ENCODE measurements at regions not wholly inside any gene's neighbourhood (a gene's known extent, or its start where the extent isn't known, plus 50 kb on each side); places are given as distances from the start of the nearest gene placed in this dataset.
"Not testable (repeated sequence)": the region's sequence is repeated elsewhere in the genome, so short reads cannot be mapped to it uniquely, and the experiment has no call there.

- TF ChIP-seq POLR2AphosphoS5 (IDR thresholded peaks at IDR 0.05) (no peak), CTCF (IDR thresholded peaks at IDR 0.05) (no peak), POLR2A (IDR thresholded peaks at IDR 0.05) (no peak)
- H3K4me1 ChIP-seq = no peaks in the 10 kb centered on the region
- intact Hi-C loops (cut with DNase I; ENCODE audit: low total_unique reads) = no loop called here
- no peaks in the 10 kb centered on the region for H3K36me3 ChIP-seq
- no peak overlapping the region for H3K4me3 ChIP-seq
- no peak for DNase-seq (ENCODE audit: low spot score in 2 of 2)
- H3K9me3 ChIP-seq = no peaks in the 10 kb centered on the region
- no peaks in the 10 kb centered on the region for H3K27me3 ChIP-seq
- no peak overlapping the region for H3K27ac ChIP-seq
Measured at GRCh38 chr2:125644257-125644656, 1011.7 kb upstream of the GYPC start.

- intact Hi-C loops (cut with DNase I; ENCODE audit: low total_unique reads) = no loop called here
- TF ChIP-seq CTCF (IDR thresholded peaks at IDR 0.05) (no peak), POLR2AphosphoS5 (IDR thresholded peaks at IDR 0.05) (no peak), POLR2A (IDR thresholded peaks at IDR 0.05) (no peak)
Measured at GRCh38 chr2:125652280-125652679, 1003.7 kb upstream of the GYPC start.

GRCh38 chr2:125654226-125654625 lies 1001.7 kb upstream of the GYPC start:
- H3K27ac ChIP-seq = no peak overlapping the region
- DNase-seq (ENCODE audit: low spot score in 2 of 2) = no peak
- H3K9me3 ChIP-seq = no peaks in the 10 kb centered on the region
- no peaks in the 10 kb centered on the region for H3K27me3 ChIP-seq
- no peaks in the 10 kb centered on the region for H3K4me1 ChIP-seq
- intact Hi-C loops (cut with DNase I; ENCODE audit: low total_unique reads) = no loop called here
- TF ChIP-seq POLR2AphosphoS5 (IDR thresholded peaks at IDR 0.05) (no peak), POLR2A (IDR thresholded peaks at IDR 0.05) (no peak), CTCF (IDR thresholded peaks at IDR 0.05) (no peak)
- no peaks in the 10 kb centered on the region for H3K36me3 ChIP-seq
- no peak overlapping the region for H3K4me3 ChIP-seq

More at GRCh38 chr2:125652280-125652679, 1003.7 kb upstream of the GYPC start:
- Histone ChIP-seq H3K27me3 (no peaks in the 10 kb centered on the region), H3K4me1 (no peaks in the 10 kb centered on the region), H3K9me3 (no peaks in the 10 kb centered on the region), H3K4me3 (no peak overlapping the region), H3K27ac (no peak overlapping the region), H3K36me3 (no peaks in the 10 kb centered on the region)
- no peak for DNase-seq (ENCODE audit: low spot score in 2 of 2)

GRCh38 chr2:125656190-125656589 lies 999.8 kb upstream of the GYPC start:
- TF ChIP-seq POLR2A (IDR thresholded peaks at IDR 0.05) (no peak), POLR2AphosphoS5 (IDR thresholded peaks at IDR 0.05) (no peak), CTCF (IDR thresholded peaks at IDR 0.05) (no peak)
- no peak overlapping the region for H3K4me3 ChIP-seq
- H3K27me3 ChIP-seq = no peaks in the 10 kb centered on the region
- H3K4me1 ChIP-seq = no peaks in the 10 kb centered on the region
- no peak overlapping the region for H3K27ac ChIP-seq
- no peaks in the 10 kb centered on the region for H3K36me3 ChIP-seq
- DNase-seq (ENCODE audit: low spot score in 2 of 2) = no peak
- intact Hi-C loops (cut with DNase I; ENCODE audit: low total_unique reads) = no loop called here
- H3K9me3 ChIP-seq = no peaks in the 10 kb centered on the region

- Histone ChIP-seq H3K27me3 (no peaks in the 10 kb centered on the region), H3K36me3 (no peaks in the 10 kb centered on the region), H3K4me1 (no peaks in the 10 kb centered on the region), H3K4me3 (no peak overlapping the region), H3K27ac (no peak overlapping the region), H3K9me3 (no peaks in the 10 kb centered on the region)
- intact Hi-C loops (cut with DNase I; ENCODE audit: low total_unique reads) = no loop called here
- no peak for DNase-seq (ENCODE audit: low spot score in 2 of 2)
- TF ChIP-seq POLR2A (IDR thresholded peaks at IDR 0.05) = no peak
- no peak for TF ChIP-seq CTCF (IDR thresholded peaks at IDR 0.05)
Measured at GRCh38 chr2:125658583-125658982, 997.4 kb upstream of the GYPC start.

- H3K4me1 ChIP-seq; H3K4me3 ChIP-seq; intact Hi-C loops (cut with DNase I; ENCODE audit: low total_unique reads); DNase-seq (ENCODE audit: low spot score in 2 of 2); H3K36me3 ChIP-seq; H3K27me3 ChIP-seq; H3K9me3 ChIP-seq; H3K27ac ChIP-seq: not testable (repeated sequence)
Measured at GRCh38 chr2:125660369-125660768, 995.6 kb upstream of the GYPC start.
